ENCODE measurements at regions not wholly inside any gene's neighbourhood (a gene's known extent, or its start where the extent isn't known, plus 50 kb on each side); places are given as distances from the start of the nearest gene placed in this dataset.

- no peak for TF ChIP-seq ZNF274 (IDR thresholded peaks at IDR 0.05; ENCODE audit: low read depth, low read length)
- TF ChIP-seq SUZ12 (IDR thresholded peaks at IDR 0.05; ENCODE audit: extremely low read depth, insufficient read depth, insufficient read length), result no peak
- TF ChIP-seq YY1 (IDR thresholded peaks at IDR 0.05; ENCODE audit: insufficient read depth, insufficient read length), result no peak
- H3K9me3 ChIP-seq (ENCODE audit: insufficient read depth, low read length), result peaks cover 13% of the 10 kb centered on the region; the same call in 1 of the 2 replicates
- no peak overlapping the region for H3K4me3 ChIP-seq (ENCODE audit: insufficient read length, low read depth)
- H3K27me3 ChIP-seq (ENCODE audit: insufficient read depth, insufficient read length), result no peaks in the 10 kb centered on the region
- no peaks in the 10 kb centered on the region for H3K36me3 ChIP-seq (ENCODE audit: insufficient read depth, insufficient read length, low read length)
- H3K9ac ChIP-seq (ENCODE audit: insufficient read length, low read depth), result no peak overlapping the region
- H3K4me1 ChIP-seq (ENCODE audit: insufficient read depth, insufficient read length), result peaks cover 3% of the 10 kb centered on the region
- DNase-seq (ENCODE audit: low read depth, low spot score), result no peak
Measured at GRCh38 chr2:2392332-2392731, 61.3 kb upstream of the MYT1L start.

- TF ChIP-seq YY1 (IDR thresholded peaks at IDR 0.05; ENCODE audit: insufficient read depth, insufficient read length) (no peak), ZNF274 (IDR thresholded peaks at IDR 0.05; ENCODE audit: low read depth, low read length) (no peak), SUZ12 (IDR thresholded peaks at IDR 0.05; ENCODE audit: extremely low read depth, insufficient read depth, insufficient read length) (no peak)
- no peak overlapping the region for H3K4me3 ChIP-seq (ENCODE audit: insufficient read length, low read depth)
- no peaks in the 10 kb centered on the region for H3K27me3 ChIP-seq (ENCODE audit: insufficient read depth, insufficient read length)
- peak; percentile 88 for DNase-seq (ENCODE audit: low read depth, low spot score)
- no peaks in the 10 kb centered on the region for H3K36me3 ChIP-seq (ENCODE audit: insufficient read depth, insufficient read length, low read length)
- peaks cover 3% of the 10 kb centered on the region for H3K4me1 ChIP-seq (ENCODE audit: insufficient read depth, insufficient read length)
- no peak overlapping the region for H3K9ac ChIP-seq (ENCODE audit: insufficient read length, low read depth)
- peaks cover 13% of the 10 kb centered on the region; the same call in 1 of the 2 replicates for H3K9me3 ChIP-seq (ENCODE audit: insufficient read depth, low read length)
Measured at GRCh38 chr2:2389215-2389614, 58.1 kb upstream of the MYT1L start.

All from NT2/D1 (cell line).